ENCODE measurements at regions not wholly inside any gene's neighbourhood (a gene's known extent, or its start where the extent isn't known, plus 50 kb on each side); places are given as distances from the start of the nearest gene placed in this dataset.

DNA sequence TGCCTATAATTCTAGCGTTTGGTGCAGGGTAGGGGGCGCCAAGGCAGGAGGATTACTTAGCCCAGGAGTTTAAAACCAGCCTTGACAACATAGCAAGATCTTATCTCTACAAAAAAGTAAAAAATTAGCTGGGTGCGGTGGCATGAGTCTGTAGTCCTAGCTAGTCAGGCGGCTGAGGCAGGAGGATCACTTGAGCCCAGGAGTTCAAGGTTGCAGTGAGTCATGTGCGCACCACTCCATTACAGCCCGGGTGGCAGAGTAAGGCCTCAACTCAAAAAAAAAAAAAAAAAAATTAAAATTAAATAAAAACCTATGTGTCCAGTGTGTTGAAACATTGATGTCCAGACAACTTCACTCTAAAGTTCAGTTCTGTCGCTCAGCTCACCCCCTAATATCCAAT, 78.2 kb upstream of the SOX2 start:
- Histone ChIP-seq H3K4me3 (ENCODE audit: low read length) (no peak overlapping the region), H4K20me1 (ENCODE audit: control insufficient read depth, insufficient read depth, low read depth, low read length) (no peaks in the 10 kb centered on the region), H3K27me3 (ENCODE audit: control insufficient read depth, low read length) (no peaks in the 10 kb centered on the region), H3K9me2 (replicated peaks; ENCODE audit: control insufficient read depth, low read length) (no peaks in the 10 kb centered on the region), H3K27ac (ENCODE audit: low read depth, low read length) (no peak overlapping the region), H3K36me3 (ENCODE audit: control insufficient read depth, low read length) (no peaks in the 10 kb centered on the region), H3K9me3 (ENCODE audit: control insufficient read depth, insufficient read depth, low read length) (no peaks in the 10 kb centered on the region), H3F3A (ENCODE audit: control insufficient read depth, insufficient read depth) (no peaks in the 10 kb centered on the region), H3K4me1 (ENCODE audit: control insufficient read depth, low read length) (peaks cover 8% of the 10 kb centered on the region), H3K79me2 (ENCODE audit: control insufficient read depth, low read length) (no peaks in the 10 kb centered on the region), H3K4me2 (ENCODE audit: low read length) (no peak overlapping the region)
- no peak for TF ChIP-seq EZH2phosphoT487 (IDR thresholded peaks at IDR 0.05; ENCODE audit: borderline replicate concordance, low read length)
- TF ChIP-seq, protein P1, sequence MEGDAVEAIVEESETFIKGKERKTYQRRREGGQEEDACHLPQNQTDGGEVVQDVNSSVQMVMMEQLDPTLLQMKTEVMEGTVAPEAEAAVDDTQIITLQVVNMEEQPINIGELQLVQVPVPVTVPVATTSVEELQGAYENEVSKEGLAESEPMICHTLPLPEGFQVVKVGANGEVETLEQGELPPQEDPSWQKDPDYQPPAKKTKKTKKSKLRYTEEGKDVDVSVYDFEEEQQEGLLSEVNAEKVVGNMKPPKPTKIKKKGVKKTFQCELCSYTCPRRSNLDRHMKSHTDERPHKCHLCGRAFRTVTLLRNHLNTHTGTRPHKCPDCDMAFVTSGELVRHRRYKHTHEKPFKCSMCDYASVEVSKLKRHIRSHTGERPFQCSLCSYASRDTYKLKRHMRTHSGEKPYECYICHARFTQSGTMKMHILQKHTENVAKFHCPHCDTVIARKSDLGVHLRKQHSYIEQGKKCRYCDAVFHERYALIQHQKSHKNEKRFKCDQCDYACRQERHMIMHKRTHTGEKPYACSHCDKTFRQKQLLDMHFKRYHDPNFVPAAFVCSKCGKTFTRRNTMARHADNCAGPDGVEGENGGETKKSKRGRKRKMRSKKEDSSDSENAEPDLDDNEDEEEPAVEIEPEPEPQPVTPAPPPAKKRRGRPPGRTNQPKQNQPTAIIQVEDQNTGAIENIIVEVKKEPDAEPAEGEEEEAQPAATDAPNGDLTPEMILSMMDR (IDR thresholded peaks at IDR 0.05; ENCODE audit: low read depth, low read length, poor library complexity, severe bottlenecking), result no peak

DNA sequence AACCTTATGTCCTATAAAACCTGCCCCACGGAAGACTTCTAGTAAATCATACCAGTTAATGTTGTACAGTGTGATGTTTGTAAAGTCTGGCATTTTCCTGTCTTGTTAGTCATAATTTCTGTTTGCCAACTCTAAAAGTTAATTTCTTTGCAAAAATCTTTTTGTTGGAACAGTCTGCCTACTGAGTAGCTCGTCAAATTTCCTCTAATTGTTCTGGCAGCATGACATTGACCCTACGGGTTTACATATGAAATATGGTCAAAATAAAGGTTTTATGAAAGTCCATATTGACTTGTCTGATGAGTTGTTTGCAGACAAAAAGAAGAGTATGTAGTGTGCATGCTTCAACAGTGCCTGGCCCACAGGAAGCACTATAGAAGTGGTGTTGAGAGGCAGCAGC, 79.8 kb upstream of the SOX2 start:
- no peak overlapping the region for H3K4me2 ChIP-seq (ENCODE audit: low read length)
- H3K27me3 ChIP-seq (ENCODE audit: control insufficient read depth, low read length), result no peaks in the 10 kb centered on the region
- H3K27ac ChIP-seq (ENCODE audit: low read depth, low read length), result no peak overlapping the region
- peaks cover 8% of the 10 kb centered on the region for H3K4me1 ChIP-seq (ENCODE audit: control insufficient read depth, low read length)
- no peaks in the 10 kb centered on the region for H3K9me3 ChIP-seq (ENCODE audit: control insufficient read depth, insufficient read depth, low read length)
- TF ChIP-seq, protein P1 (IDR thresholded peaks at IDR 0.05; ENCODE audit: low read depth, low read length, poor library complexity, severe bottlenecking), result no peak
- TF ChIP-seq EZH2phosphoT487 (IDR thresholded peaks at IDR 0.05; ENCODE audit: borderline replicate concordance, low read length), result no peak
- no peak overlapping the region for H3K4me3 ChIP-seq (ENCODE audit: low read length)
- no peaks in the 10 kb centered on the region for H3K36me3 ChIP-seq (ENCODE audit: control insufficient read depth, low read length)
- H4K20me1 ChIP-seq (ENCODE audit: control insufficient read depth, insufficient read depth, low read depth, low read length), result no peaks in the 10 kb centered on the region
- H3K9me2 ChIP-seq (replicated peaks; ENCODE audit: control insufficient read depth, low read length), result no peaks in the 10 kb centered on the region
- no peaks in the 10 kb centered on the region for H3F3A ChIP-seq (ENCODE audit: control insufficient read depth, insufficient read depth)
- H3K79me2 ChIP-seq (ENCODE audit: control insufficient read depth, low read length), result no peaks in the 10 kb centered on the region

DNA sequence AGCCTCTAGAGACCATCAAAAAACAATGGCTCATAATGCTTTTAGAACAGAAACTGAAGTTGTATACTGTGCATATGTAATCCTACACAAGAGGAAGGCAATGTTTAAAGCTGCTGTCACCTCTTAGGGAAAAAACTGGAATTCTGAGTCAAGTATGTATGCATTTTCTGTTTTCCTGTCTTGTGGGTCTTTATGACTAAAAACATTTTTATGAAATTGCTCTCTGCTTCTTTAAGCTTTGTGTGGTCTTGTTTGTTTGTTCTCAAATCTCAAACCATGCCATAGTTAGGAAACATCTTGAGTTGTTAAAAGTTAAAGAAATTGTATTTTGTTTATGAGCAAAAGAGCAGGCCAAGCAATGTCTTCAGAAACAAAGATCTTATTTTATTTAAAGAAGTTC, 80.9 kb upstream of the SOX2 start:
- H3K4me2 ChIP-seq (ENCODE audit: low read length), result no peak overlapping the region
- TF ChIP-seq, protein P1 (IDR thresholded peaks at IDR 0.05; ENCODE audit: low read depth, low read length, poor library complexity, severe bottlenecking), result no peak
- no peak for TF ChIP-seq EZH2phosphoT487 (IDR thresholded peaks at IDR 0.05; ENCODE audit: borderline replicate concordance, low read length)
- no peaks in the 10 kb centered on the region for H3F3A ChIP-seq (ENCODE audit: control insufficient read depth, insufficient read depth)

DNA sequence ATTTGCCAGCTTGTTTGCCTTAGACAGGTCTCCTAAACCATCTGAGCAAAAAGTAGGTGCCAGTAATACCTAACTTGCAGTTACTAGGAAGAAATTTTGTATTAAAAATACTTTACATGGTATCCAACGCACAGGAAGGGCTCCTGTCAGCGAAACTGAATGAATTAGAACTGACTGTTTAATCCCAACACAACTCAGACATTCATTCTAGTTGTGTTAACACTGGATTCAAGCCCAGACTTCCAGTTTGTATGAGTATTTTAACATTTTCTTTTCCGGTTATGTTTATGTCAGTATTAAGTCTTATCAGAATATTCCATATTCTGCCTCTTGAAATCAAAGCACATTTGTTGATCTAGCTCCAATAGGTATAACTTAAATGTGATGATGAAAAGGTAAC, 82.0 kb upstream of the SOX2 start:
- TF ChIP-seq, protein P1 (IDR thresholded peaks at IDR 0.05; ENCODE audit: low read depth, low read length, poor library complexity, severe bottlenecking), result no peak
- no peak for TF ChIP-seq EZH2phosphoT487 (IDR thresholded peaks at IDR 0.05; ENCODE audit: borderline replicate concordance, low read length)
- no peaks in the 10 kb centered on the region for H3F3A ChIP-seq (ENCODE audit: control insufficient read depth, insufficient read depth)
- no peaks in the 10 kb centered on the region for H3K79me2 ChIP-seq (ENCODE audit: control insufficient read depth, low read length)
- H3K27me3 ChIP-seq (ENCODE audit: control insufficient read depth, low read length), result no peaks in the 10 kb centered on the region
- H3K4me3 ChIP-seq (ENCODE audit: low read length), result no peak overlapping the region
- peaks cover 8% of the 10 kb centered on the region for H3K4me1 ChIP-seq (ENCODE audit: control insufficient read depth, low read length)
- no peaks in the 10 kb centered on the region for H4K20me1 ChIP-seq (ENCODE audit: control insufficient read depth, insufficient read depth, low read depth, low read length)
- H3K9me3 ChIP-seq (ENCODE audit: control insufficient read depth, insufficient read depth, low read length), result no peaks in the 10 kb centered on the region
- no peaks in the 10 kb centered on the region for H3K36me3 ChIP-seq (ENCODE audit: control insufficient read depth, low read length)
- no peaks in the 10 kb centered on the region for H3K9me2 ChIP-seq (replicated peaks; ENCODE audit: control insufficient read depth, low read length)
- no peak overlapping the region for H3K4me2 ChIP-seq (ENCODE audit: low read length)
- H3K27ac ChIP-seq (ENCODE audit: low read depth, low read length), result no peak overlapping the region

More for the DNA sequence above, 80.9 kb upstream of the SOX2 start:
- Histone ChIP-seq H3K27ac (ENCODE audit: low read depth, low read length) (no peak overlapping the region), H3K4me3 (ENCODE audit: low read length) (no peak overlapping the region), H3K27me3 (ENCODE audit: control insufficient read depth, low read length) (no peaks in the 10 kb centered on the region), H4K20me1 (ENCODE audit: control insufficient read depth, insufficient read depth, low read depth, low read length) (no peaks in the 10 kb centered on the region), H3K9me3 (ENCODE audit: control insufficient read depth, insufficient read depth, low read length) (no peaks in the 10 kb centered on the region), H3K9me2 (replicated peaks; ENCODE audit: control insufficient read depth, low read length) (no peaks in the 10 kb centered on the region), H3K4me1 (ENCODE audit: control insufficient read depth, low read length) (peaks cover 8% of the 10 kb centered on the region), H3K79me2 (ENCODE audit: control insufficient read depth, low read length) (no peaks in the 10 kb centered on the region), H3K36me3 (ENCODE audit: control insufficient read depth, low read length) (no peaks in the 10 kb centered on the region)
